Endothelial cell of umbilical vein (primary cell): ENCODE measurements at regions not wholly inside any gene's neighbourhood (a gene's known extent, or its start where the extent isn't known, plus 50 kb on each side); places are given as distances from the start of the nearest gene placed in this dataset.

Experiments
- BruUV-seq: library from RNA; stranded (reverse); fragments of 400-500 nt; replicated peaks from 2 replicates; lab custom pipeline; 2021; lab: Mats Ljungman, UMichigan
- CTCF ChIA-PET: fragments of 300-600, 350-600 bp; sonication (Branson Sonifier 250); formaldehyde crosslinking; loops from one replicate; lab custom pipeline; 2021; ENCODE audit warnings: antibody characterized with exemption, inconsistent platforms; lab: Charles Lee
- POLR2A ChIA-PET: fragments of 300-600, 350-600 bp; sonication (Branson Sonifier 250); formaldehyde crosslinking; loops from one replicate; lab custom pipeline; 2021; ENCODE audit warnings: antibody characterized with exemption, inconsistent platforms; lab: Charles Lee
- DNase-seq: peaks from one replicate; pipeline ENCODE4 v3.0.0-alpha.2; 2011; ENCODE audit warnings: low read depth, low spot score
- FAIRE-seq: peaks from 2 replicates; lab custom pipeline; 2011; peaks lifted over from hg19 to GRCh38; lab: Jason Lieb, UNC
- H2AFZ ChIP-seq: 2 replicates; pipeline ENCODE4 v1.6.0; 2012; ENCODE audit warnings: low read depth, low read length, control low read depth, inconsistent platforms
- H3K27ac ChIP-seq: 2 replicates; pipeline ENCODE4 v1.5.1; 2011; ENCODE audit warnings: low read depth, mild to moderate bottlenecking, control low read depth, low read length, moderate library complexity; ENCODE audit not compliant: insufficient read depth
- H3K27me3 ChIP-seq, 2 experiments: 2 replicates each; pipeline versions ENCODE4 v1.6.0 to v1.6.1; 2011; ENCODE audit warnings: low read length in 2 of 2, mixed read lengths in 1 of 2; ENCODE audit not compliant: control insufficient read depth in 2 of 2, insufficient read depth in 2 of 2
- H3K36me3 ChIP-seq, 2 experiments: 2 replicates in 1 of 2; 3 replicates in 1 of 2; pipeline ENCODE4 v1.5.1; 2011; ENCODE audit warnings: low read length in 2 of 2, mild to moderate bottlenecking in 1 of 2, moderate library complexity in 1 of 2; ENCODE audit not compliant: control insufficient read depth in 2 of 2, insufficient read depth in 2 of 2; ENCODE audit errors: extremely low read depth in 1 of 2
- H3K4me1 ChIP-seq: 3 replicates; pipeline ENCODE4 v1.5.1; 2011; ENCODE audit warnings: mild to moderate bottlenecking, low read length; ENCODE audit not compliant: control insufficient read depth, insufficient read depth; ENCODE audit errors: extremely low read depth
- H3K4me2 ChIP-seq: 2 replicates; pipeline ENCODE4 v1.6.1; 2011; ENCODE audit warnings: low read length, control low read depth, mixed read lengths; ENCODE audit not compliant: insufficient read depth
- H3K4me3 ChIP-seq, 3 experiments: fragments of 200-600 bp in 1 of 3; sonication (generic), shearing (Covaris generic) in 1 of 3; replicated peaks in 1 of 3; 2 replicates each; pipeline ENCODE4 v1.5.1; 2011 to 2016; ENCODE audit warnings: control low read depth in 3 of 3, low read length in 3 of 3, mild to moderate bottlenecking in 2 of 3, inconsistent platforms in 1 of 3, low read depth in 1 of 3, moderate library complexity in 1 of 3; ENCODE audit not compliant: insufficient read depth in 1 of 3
- H3K79me2 ChIP-seq: 2 replicates; pipeline ENCODE4 v1.6.0; 2012; ENCODE audit warnings: low read length, inconsistent platforms; ENCODE audit not compliant: control insufficient read depth, insufficient read depth
- H3K9ac ChIP-seq: replicated peaks from 2 replicates; pipeline ENCODE3; 2011; ENCODE audit warnings: low read length, control low read depth; ENCODE audit not compliant: insufficient read depth; ENCODE audit errors: extremely low read depth
- H3K9me1 ChIP-seq: replicated peaks from 3 replicates; pipeline ENCODE4 v1.6.0; 2011; ENCODE audit warnings: mild to moderate bottlenecking, low read length; ENCODE audit not compliant: control insufficient read depth, insufficient read depth; ENCODE audit errors: extremely low read depth
- H3K9me3 ChIP-seq: replicated peaks from 2 replicates; pipeline ENCODE4 v1.5.1; 2012; ENCODE audit warnings: low read length, inconsistent platforms; ENCODE audit not compliant: control insufficient read depth, insufficient read depth
- H4K20me1 ChIP-seq: replicated peaks from 2 replicates; pipeline ENCODE3; 2011; ENCODE audit warnings: mild to moderate bottlenecking, low read length; ENCODE audit not compliant: control insufficient read depth, insufficient read depth; ENCODE audit errors: extremely low read depth
- CTCF ChIP-seq, 2 donors: IDR thresholded peaks; 1 replicate in 1 of 2; 2 replicates in 1 of 2; pipeline ENCODE4 v1.5.1; 2011; ENCODE audit warnings: low read length in 2 of 2, mild to moderate bottlenecking in 2 of 2, moderate library complexity in 2 of 2, control low read depth in 1 of 2, inconsistent platforms in 1 of 2, low read depth in 1 of 2; ENCODE audit not compliant: insufficient read depth in 1 of 2; ENCODE audit errors: extremely low read depth in 1 of 2
- EZH2 ChIP-seq: IDR thresholded peaks from 2 replicates; pipeline ENCODE4 v1.6.1; 2012; ENCODE audit warnings: borderline replicate concordance, low read depth, mild to moderate bottlenecking, moderate library complexity, low read length, inconsistent platforms; ENCODE audit not compliant: severe bottlenecking
- POLR2AphosphoS5 ChIP-seq: IDR thresholded peaks from 2 replicates; pipeline ENCODE4 v1.6.1; 2012; ENCODE audit warnings: low read depth, mild to moderate bottlenecking, control low read depth, low read length, moderate library complexity; ENCODE audit not compliant: insufficient read depth
- dilution Hi-C: fragments of 300-500 bp; cut with MboI; formaldehyde crosslinking; loops from one replicate; pipeline ENCODE4 v1.15.0; 2019; ENCODE audit warnings: low sequenced_read_pairs; ENCODE audit not compliant: extremely low pct_ligation_motif_present
- intact Hi-C: fragments of 100-400 bp; cut with micrococcal nuclease; formaldehyde crosslinking; loops from one replicate; pipeline ENCODE4 v1.10.0; 2022
- TF ChIP-seq, protein P1 (sequence below): IDR thresholded peaks from 2 replicates; pipeline ENCODE4 v1.6.1; 2011; ENCODE audit not compliant: insufficient read depth, insufficient read length

- no peaks in the 10 kb centered on the region for H3K9me3 ChIP-seq
- FAIRE-seq (no peak), DNase-seq (no peak)
- no peaks in the 10 kb centered on the region for H3K36me3 ChIP-seq
- dilution Hi-C loops (no loop called here), intact Hi-C loops (no loop called here)
- no peak overlapping the region for H3K4me3 ChIP-seq
- H3K27ac ChIP-seq: no peak overlapping the region
- H3K9ac ChIP-seq: no peak overlapping the region
- no peak overlapping the region for H3K4me2 ChIP-seq
- H3K27me3 ChIP-seq: peaks cover 1 to 3% of the 10 kb centered on the region in 2 experiments
- H4K20me1 ChIP-seq: no peaks in the 10 kb centered on the region
- CTCF ChIA-PET: no interaction called here
- no peaks in the 10 kb centered on the region for H3K9me1 ChIP-seq
- no TSS peak for BruUV-seq
- no peaks in the 10 kb centered on the region for H3K4me1 ChIP-seq
- TF ChIP-seq, protein P1, sequence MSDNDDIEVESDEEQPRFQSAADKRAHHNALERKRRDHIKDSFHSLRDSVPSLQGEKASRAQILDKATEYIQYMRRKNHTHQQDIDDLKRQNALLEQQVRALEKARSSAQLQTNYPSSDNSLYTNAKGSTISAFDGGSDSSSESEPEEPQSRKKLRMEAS: no peak
- TF ChIP-seq EZH2: no peak
- TF ChIP-seq POLR2AphosphoS5: no peak
- TF ChIP-seq CTCF (IDR thresholded peaks at IDR 0.05; ENCODE audit: extremely low read depth in 1 of 2, insufficient read depth in 1 of 2, low read depth in 1 of 2, low read length in 2 of 2): no peak
- POLR2A ChIA-PET: no interaction called here
- H3K79me2 ChIP-seq: no peaks in the 10 kb centered on the region
- no peak overlapping the region for H2AFZ ChIP-seq
Measured at GRCh38 chr15:30788595-30788994, 115.1 kb upstream of the FAN1 start.
